G401 (cell line): ENCODE measurements at regions not wholly inside any gene's neighbourhood (a gene's known extent, or its start where the extent isn't known, plus 50 kb on each side); places are given as distances from the start of the nearest gene placed in this dataset.
"Not testable (repeated sequence)": the region's sequence is repeated elsewhere in the genome, so short reads cannot be mapped to it uniquely, and the experiment has no call there.

Source experiments
- DNase-seq: peaks from one replicate; pipeline ENCODE4 v3.0.0-alpha.2; 2015; ENCODE audit warnings: low spot score
- in situ Hi-C: cut with HindIII; loops from 2 replicates; pipeline ENCODE4 v1.10.0; 2016; ENCODE audit warnings: low sequenced_read_pairs, mixed read lengths

DNA sequence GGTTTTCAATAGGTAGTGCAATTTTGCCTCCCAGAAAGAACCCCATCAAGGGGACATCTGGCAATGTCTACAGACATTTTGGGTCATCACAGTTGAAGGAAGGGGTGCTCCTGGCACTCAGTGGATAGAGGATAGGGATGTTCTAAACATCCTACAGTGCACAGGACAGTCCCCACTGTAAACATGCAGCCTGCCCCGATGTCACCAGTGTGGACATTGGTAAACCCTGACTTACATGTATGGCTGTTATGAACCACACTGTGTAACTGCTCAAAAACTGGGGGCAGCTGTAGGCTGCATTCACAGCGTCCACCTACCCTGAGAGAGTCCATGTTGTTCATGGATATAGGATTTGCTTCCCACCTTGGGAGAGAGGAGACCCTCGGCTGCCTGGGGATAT is 79.3 kb upstream of the FOXQ1 start:
- no peak for DNase-seq
- in situ Hi-C loops = no loop called here

DNA sequence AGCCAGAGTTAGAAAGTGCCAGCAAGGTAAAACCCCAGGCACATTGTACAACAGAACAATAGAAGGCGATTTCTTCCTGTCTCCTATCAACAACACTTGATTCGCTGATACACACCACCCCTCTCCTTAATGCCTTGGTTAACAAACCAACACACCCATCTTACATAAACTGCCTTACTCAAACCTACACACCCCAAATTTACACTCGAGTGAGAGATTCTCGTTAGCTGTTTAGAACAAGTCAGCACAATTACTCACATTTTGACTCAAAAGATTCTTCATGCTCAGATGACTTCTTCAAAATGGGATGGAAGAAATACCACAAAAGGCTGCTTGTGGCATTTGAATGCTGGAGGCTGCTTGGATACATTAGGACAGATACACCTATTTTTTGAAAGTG is 80.0 kb upstream of the FOXQ1 start:
- in situ Hi-C loops = no loop called here
- no peak for DNase-seq

DNA sequence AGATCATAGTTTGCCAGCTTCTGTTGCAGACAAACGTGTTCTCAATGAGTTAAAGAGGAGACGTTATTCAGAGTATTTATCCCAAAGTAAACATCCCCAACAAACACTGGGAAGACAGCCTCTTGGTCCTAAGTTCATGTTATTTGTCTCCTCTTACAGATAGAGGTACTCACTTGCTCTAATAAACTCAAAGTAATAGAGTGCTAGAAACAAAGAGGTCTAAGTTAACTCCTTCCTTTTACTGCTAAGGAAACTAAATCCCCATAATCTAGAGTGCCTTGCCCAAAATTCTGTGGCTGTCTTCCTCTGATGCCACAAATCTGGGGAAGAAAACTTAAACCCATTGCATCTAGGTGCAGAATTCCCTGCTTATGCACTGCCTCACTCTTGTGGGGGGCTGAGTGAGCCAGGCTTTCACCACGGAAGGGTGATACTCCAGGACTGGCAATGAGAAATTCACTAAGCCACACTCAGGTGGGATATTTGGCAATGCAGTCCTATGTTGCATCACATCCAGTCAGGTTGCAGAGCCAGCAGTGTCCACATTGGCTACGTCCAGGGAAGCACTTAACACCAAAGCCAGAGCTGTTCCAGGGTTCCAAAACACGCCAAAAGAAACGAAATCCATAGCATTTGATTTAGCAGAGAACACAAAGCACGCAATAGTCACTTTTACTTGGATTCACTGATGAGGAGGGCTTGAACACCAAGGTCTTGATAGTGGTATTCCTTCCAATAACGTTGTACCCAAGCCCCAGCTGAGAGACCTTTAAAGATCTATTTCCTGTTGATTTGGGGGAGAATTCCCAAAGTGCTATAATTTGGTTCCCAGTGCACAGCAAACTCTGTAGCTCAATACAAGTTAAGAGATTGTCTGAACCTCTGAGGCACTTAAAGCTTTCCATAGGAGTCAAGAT is 81.0 kb upstream of the FOXQ1 start:
- in situ Hi-C loops = no loop called here

DNA sequence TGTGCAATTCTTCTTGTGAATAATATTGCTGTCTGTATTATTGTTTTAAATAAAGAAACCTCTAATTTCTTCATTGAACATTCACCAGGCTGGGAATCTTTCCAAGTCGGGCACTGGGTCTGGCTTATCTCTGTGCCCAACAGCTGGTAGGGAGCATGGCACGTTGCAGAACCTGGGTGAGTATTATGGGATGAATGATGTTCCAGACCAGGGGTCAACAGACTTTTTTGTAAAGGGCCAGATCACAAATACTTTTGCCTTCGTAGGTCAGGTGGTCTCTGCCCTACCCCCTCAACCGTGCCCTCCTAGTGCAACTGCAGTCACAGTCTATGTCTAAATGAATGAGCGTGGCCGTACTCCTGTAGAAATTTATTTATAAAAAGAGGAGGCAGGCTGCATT is 81.6 kb upstream of the FOXQ1 start:
- no peak for DNase-seq
- in situ Hi-C loops = no loop called here

More for the DNA sequence above, 81.0 kb upstream of the FOXQ1 start:
- DNase-seq = no peak

DNA sequence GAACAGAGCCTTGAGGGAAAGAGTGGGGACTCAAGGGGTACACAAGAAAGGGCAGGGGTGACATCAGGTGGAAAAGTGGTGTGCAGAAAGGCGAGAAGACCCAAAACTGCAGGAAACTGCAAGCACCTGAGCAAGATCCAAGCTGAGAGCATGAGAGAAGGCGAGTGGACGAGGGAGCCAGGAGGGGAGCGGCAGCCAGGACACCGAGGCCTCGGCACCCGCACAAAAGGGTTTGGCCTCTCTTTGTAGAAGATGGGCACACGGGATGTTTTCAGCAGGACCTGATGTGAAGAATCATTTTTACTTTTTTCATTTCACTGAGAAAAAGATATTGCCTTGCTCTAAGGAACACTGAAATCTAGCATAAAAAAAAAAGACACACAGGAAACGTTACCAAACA is 82.1 kb upstream of the FOXQ1 start:
- DNase-seq = no peak
- in situ Hi-C loops = no loop called here

DNA sequence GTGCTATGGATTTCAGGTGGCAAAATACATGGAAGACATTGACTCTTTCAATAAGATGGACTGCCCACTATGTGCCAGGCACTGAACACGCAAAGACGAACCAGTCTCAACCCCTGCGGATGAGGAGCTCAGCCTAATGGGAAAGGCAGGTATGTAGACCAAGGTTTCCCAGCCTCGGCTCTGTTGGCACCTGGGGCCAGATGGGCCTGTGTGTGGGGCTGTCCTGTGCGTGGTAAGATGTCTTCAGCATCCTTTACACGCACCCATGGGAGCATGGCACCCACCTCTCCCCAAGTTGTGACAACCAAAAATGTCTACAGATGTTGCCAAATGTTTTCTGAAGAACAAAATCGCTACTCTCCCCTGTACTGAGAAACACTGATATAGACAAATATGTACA is 82.6 kb upstream of the FOXQ1 start:
- no peak for DNase-seq
- in situ Hi-C loops = no loop called here

DNA sequence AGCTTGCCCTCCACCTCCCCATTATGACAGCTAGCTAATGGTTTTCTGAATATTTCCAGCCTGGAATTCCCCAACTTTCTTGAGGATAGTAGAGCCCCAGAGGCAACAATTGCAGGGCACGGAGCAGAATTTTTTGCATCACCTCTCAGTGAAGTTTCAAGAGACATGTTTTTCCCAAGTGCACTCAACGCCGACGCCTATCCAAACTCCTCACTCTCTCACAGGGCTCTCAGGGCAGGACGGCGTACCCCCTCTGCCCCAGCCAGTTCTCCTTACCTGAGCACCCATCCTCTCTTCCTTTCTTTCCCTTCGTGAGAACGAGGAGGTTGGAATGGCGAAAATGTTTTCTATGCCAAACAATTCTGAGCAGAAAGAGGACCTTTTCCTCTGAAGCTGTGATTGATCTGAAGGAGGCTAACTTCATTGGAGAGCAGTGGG is 83.1 kb upstream of the FOXQ1 start:
- DNase-seq = no peak
- in situ Hi-C loops = no loop called here

DNA sequence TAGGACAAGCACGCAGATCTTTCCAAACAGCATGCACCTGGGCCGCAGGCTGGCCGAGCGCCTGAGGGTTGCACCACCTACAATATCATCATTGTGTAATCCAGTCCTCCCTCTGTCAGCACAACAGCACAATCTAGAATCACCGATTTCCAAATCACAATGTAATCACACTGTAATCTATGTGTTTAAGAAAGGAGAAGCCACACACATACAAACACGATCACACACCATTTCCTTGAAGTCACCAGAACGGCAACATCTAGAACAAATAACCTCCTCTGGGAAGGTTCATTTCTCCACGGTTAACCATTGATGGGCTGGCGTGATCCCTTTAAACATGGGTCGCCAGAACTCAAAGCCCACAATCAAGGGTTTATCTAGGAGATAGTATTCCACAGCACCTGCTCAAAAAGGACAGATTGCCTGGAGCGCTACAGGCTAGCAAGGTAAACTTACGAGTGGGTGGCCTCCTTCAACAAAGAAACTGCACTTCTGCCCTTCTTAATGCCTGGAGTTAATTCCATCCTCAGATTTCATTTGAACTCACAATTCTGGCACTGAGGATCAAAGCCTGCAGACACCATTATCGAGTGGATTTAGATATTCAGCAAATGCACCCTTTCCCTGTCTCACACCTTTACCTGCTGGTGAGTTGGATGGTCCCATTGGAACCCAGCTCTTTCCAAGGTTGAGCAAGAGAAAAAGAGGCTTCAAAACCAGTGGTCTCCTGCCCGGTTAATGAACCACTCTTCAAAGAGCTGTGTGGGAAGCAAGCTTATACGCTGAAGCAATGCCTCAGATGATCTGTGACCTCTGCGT is 83.8 kb upstream of the FOXQ1 start:
- in situ Hi-C loops = no loop called here

DNA sequence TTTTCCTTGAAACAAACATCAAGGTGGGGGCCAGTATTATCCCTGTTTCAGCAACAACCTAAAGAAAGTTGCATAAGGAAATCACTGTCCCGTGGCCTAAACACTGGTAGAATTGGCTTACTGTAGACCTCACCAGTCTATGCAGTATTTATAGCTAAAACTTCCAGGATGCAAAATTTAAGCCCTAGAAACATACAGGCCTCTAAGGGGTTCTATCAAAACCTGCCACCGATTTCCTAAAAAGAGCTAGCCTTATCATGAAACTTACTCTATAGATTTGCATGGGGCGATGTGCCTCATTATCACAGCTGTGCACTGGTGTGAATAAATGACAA is 84.3 kb upstream of the FOXQ1 start:
- no peak for DNase-seq
- in situ Hi-C loops = no loop called here

More for the DNA sequence above, 83.8 kb upstream of the FOXQ1 start:
- no peak for DNase-seq

DNA sequence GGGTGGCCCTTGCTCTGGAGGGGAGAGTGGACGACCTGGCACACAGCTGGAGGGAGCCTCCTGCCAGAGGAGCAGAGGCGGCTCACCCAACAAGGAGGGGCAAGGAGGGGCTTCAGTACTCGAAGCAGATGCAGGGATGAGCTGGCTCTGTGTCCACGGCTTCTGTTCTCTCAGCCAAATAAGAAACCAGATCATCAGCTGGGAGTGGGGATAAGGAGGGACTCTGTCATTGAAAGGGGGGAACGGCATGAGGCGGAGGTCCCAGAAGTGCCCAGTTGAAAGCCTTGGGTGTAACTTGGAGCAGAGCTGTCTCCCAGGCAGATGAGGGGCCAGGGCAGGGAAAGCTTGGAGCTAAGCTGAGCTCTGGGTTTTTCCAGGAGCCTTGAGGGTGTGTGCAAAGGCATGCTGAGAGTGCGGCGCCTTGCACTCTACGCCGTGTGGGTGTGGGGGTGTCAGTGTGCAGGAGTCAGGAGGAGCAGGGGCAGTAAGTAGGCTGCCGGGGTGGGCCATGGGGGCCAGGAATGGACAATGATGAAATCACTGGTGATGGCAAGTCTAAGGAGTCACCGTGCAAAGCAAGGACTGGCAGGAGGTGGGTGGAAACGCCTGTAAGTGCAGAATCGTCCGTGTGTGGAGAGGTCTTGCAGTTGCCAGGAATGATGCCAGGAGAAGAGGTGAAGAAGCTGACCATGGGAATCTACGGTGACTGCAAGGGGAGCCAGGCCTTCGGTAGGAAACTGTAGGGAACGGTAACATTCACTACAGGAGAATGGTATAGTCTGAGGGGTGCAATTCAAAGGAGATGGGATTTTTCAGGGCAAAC is 85.4 kb upstream of the FOXQ1 start:
- no peak for DNase-seq
- in situ Hi-C loops = no loop called here

DNA sequence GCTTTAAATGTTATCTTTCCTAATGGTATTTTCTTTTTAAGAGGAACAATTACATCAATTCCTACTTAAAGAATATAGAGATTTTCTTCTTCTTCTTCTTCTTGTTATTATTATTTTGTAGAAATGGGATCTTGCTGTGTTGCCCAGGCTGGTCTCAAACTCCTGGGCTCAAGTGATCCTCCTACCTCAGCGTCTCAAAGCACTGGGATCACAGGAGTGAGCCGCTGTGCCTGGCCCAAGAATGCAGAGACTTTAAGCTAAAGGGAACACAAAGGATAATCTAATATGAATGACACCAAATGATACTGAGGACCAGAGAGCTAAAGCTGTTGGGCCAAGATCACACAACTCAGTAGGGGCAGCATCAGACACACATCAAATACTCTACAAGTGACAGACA is 87.4 kb upstream of the FOXQ1 start:
- no peak for DNase-seq
- in situ Hi-C loops = no loop called here

DNA sequence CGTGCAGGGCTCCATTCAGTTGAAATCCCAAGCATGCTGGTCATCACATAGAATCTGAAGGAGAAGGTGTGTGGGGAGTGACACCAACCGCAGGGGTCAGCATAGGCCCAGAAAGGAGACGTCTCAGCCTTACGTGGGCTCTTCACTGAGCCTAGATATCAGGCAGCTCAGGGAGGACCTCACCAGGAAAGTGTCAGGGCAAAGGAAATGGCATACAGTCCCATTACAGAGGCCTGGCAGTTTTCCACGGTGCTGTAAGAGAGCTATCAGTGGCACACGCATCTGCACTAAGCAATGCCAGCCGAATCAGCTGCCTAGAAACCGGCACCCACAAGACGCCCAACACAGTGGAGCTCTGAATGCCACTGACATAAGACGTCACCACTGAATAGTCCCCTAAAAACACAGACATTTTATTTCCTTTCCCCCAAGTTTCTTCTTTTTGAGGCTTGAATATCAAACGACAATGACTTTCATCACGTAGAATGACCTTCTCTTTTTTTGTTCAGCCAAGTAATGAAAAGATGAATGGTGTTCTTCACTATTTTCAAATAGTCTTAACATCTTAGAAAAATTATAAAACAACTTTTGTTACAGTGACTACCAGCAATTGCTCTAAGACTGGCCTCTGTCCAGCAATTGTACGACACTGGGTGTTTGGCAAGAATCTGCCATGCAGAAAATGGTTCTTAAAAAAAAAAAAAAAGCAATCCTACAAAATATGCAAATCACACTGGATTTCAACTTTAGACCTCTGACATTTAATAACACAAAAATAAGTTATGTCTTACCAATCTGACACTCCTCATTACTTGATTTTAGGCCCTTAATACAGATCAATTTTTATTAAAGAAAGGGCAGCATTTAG is 88.9 kb upstream of the FOXQ1 start:
- in situ Hi-C loops = no loop called here
- DNase-seq = no peak

DNA sequence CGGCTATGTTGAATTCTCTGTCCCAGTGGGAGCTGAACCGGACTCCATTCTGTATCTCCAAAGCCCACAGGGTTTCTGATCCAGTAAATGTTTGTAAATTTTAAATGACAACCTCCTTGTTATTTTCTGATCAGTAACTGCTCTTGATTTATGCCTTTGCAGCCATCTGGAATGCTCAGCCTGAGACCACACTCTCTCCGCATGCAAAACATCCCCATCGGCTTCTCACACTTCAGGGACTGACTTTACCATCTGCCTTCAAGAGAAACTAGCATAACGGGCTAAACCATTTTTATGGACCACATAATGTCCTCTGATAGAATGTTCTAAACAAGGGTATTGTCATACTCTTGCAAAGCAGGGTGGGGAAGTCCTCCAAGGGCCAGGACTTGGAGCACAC is 94.5 kb upstream of the FOXQ1 start:
- no peak for DNase-seq
- in situ Hi-C loops = no loop called here

DNA sequence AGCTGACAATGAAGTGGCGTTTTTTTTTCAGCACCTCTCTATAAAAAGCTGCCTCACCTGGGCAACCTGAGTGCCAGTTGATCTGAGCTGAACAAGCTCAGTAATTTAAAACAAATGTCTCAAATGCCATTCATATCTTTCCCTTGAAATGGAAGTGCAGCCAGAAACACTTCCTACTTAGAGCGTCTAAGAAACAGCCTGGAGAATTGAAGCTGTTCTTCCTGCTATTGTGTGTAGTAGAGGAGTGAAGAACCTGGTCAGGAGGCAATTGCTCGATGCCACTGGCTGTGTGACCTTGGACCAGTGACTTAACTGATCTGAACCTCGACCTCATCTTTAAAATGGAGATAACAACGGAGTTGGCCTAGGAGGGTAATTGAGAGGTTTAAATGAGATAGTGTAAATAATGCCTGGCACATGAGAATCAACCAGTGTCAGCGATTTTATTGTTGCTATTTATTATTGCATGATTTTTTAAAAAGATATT is 95.4 kb upstream of the FOXQ1 start:
- in situ Hi-C loops = no loop called here

DNA sequence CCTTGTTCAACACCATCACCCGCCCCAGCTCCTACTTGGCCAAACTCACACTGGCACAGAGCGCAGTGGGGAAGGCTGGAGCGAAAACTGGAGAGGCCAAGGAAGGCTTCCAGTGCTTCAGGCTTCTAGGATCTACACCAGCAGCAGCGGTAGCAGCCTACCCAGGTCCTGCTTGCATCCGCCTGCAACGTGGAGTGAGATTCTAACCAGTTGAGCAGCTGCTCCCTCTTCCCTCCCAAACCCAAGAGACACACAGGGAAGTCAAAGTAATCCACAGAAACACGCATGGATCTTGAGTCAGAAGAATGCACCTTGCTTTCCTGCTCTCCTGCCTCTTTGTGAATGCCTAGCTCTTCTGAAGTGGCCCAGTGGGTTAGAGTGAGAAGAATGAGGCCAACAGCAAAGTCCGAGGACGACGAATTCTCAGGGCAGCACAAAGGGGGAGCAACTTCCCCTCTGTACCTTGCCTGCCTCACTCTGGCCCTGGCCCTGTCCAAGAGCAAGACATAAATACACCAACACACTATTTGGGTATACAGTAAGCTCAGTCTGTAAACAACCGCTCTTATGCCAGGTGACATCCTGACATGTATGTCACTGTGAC is 95.9 kb upstream of the FOXQ1 start:
- in situ Hi-C loops = no loop called here
- no peak for DNase-seq

More for the DNA sequence above, 95.4 kb upstream of the FOXQ1 start:
- no peak for DNase-seq

DNA sequence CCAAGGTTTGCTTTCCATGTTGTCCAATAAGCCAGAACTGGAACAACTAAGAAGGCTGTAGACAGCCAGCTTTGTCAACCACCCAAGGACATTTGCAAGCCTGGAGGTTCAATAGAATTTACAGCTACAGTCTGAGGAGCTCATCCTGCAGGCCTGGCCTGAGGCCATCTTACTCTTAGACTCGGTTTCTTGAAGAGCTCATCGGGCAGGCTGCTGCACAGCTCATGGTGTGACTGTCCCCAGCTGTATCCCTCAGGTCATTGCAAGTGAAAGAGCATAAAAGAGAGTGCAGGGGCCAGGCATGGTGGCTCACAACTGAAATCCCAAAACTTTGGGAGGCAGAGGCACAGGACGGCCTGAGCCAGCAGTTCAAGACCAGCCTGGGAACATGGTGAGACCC is 96.9 kb upstream of the FOXQ1 start:
- in situ Hi-C loops = no loop called here
- no peak for DNase-seq

DNA sequence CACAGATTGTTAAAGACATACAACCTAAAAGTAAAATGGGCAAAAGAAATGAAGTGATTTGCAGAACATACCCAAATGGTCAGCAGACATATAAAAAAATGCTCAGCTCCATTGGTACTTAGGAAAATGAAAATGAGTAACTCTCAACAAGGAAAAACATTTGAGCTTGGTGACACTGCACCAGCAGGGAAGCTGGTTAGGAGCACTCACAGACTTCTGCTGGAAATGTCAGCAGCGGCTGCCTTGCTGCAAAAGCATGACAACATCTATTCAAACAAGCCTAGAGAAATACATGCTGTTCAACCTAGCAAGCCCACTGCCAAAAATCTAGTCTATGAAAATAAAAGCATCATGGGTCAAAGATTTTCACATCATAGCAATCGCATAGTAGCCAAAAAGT is 99.0 kb upstream of the FOXQ1 start:
- no peak for DNase-seq
- in situ Hi-C loops = no loop called here

DNA sequence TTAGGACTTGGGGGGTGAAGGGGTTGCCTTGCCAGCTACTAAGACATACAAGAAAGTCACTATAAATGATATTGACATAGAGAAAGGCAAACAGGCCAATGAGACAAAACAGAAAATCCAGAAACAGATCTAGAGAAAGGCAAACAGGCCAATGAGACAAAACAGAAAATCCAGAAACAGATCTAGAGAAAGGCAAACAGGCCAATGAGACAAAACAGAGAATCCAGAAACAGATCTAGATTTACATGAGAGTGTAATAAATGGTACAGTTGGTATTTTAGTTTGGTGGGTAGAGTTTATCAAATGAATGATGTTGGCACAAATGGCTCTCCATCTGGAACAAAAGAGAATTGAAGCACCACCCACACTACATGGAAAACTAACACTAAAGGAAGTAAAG is 99.8 kb upstream of the FOXQ1 start:
- in situ Hi-C loops, DNase-seq: not testable (repeated sequence)
